MM.1S (cell line): ENCODE measurements at regions not wholly inside any gene's neighbourhood (a gene's known extent, or its start where the extent isn't known, plus 50 kb on each side); places are given as distances from the start of the nearest gene placed in this dataset.

Experiments
- DNase-seq: peaks from one replicate; pipeline ENCODE4 v3.0.0-alpha.2; 2015
- H2AFZ ChIP-seq: fragments of 300-600 bp; sonication (generic); 2 replicates; pipeline ENCODE4 v1.6.0; 2016; ENCODE audit warnings: antibody characterized with exemption, low read length
- H3F3A ChIP-seq: fragments of 300-600 bp; sonication (generic); 2 replicates; pipeline ENCODE4 v1.6.1; 2016; ENCODE audit warnings: mild to moderate bottlenecking, antibody characterized with exemption, low read length, moderate library complexity, mixed read lengths; ENCODE audit not compliant: insufficient read depth
- H3K27ac ChIP-seq: fragments of 300-600 bp; sonication (generic); 2 replicates; pipeline ENCODE4 v1.5.1; 2016; ENCODE audit warnings: mild to moderate bottlenecking, low read length
- H3K27me3 ChIP-seq: fragments of 300-600 bp; sonication (generic); replicated peaks from 2 replicates; pipeline ENCODE4 v1.6.0; 2016; ENCODE audit warnings: low read length; ENCODE audit not compliant: insufficient read depth
- H3K36me3 ChIP-seq: fragments of 300-600 bp; sonication (generic); replicated peaks from 2 replicates; pipeline ENCODE4 v1.6.1; 2016; ENCODE audit warnings: mild to moderate bottlenecking, low read length, mixed read lengths; ENCODE audit not compliant: insufficient read depth
- H3K4me1 ChIP-seq: fragments of 300-600 bp; sonication (generic); 2 replicates; pipeline ENCODE4 v1.6.1; 2016; ENCODE audit warnings: low read length, mixed read lengths
- H3K4me2 ChIP-seq: fragments of 300-600 bp; sonication (generic); 2 replicates; pipeline ENCODE4 v1.6.0; 2016; ENCODE audit warnings: low read depth, low read length
- H3K4me3 ChIP-seq: fragments of 300-600 bp; sonication (generic); 2 replicates; pipeline ENCODE4 v1.5.1; 2016; ENCODE audit warnings: low read length, mixed read lengths
- H3K79me2 ChIP-seq: fragments of 300-600 bp; sonication (generic); 2 replicates; pipeline ENCODE4 v1.6.1; 2016; ENCODE audit warnings: mixed run types, low read length, mixed read lengths
- H3K9ac ChIP-seq: fragments of 300-600 bp; sonication (generic); 2 replicates; pipeline ENCODE4 v1.6.1; 2016; ENCODE audit warnings: low read length, mixed read lengths
- H3K9me2 ChIP-seq: fragments of 300-600 bp; sonication (generic); replicated peaks from 2 replicates; pipeline ENCODE4 v1.6.1; 2016; ENCODE audit warnings: mild to moderate bottlenecking, low read length, mixed read lengths; ENCODE audit not compliant: insufficient read depth
- H3K9me3 ChIP-seq: fragments of 300-600 bp; sonication (generic); replicated peaks from 2 replicates; pipeline ENCODE4 v1.6.1; 2016; ENCODE audit warnings: mild to moderate bottlenecking, low read length, mixed read lengths; ENCODE audit not compliant: insufficient read depth
- H4K20me1 ChIP-seq: fragments of 300-600 bp; sonication (generic); 2 replicates; pipeline ENCODE4 v1.6.1; 2016; ENCODE audit warnings: mild to moderate bottlenecking, low read length, moderate library complexity, mixed read lengths; ENCODE audit not compliant: insufficient read depth
- EZH2 ChIP-seq: fragments of 300-600 bp; sonication (generic); optimal IDR thresholded peaks from 2 replicates; pipeline ENCODE3; 2017; ENCODE audit warnings: low read depth, mild to moderate bottlenecking, antibody characterized with exemption, low read length, mixed read lengths
- EZH2phosphoT487 ChIP-seq: fragments of 300-600 bp; sonication (generic); IDR thresholded peaks from 2 replicates; pipeline ENCODE4 v1.6.1; 2018; ENCODE audit warnings: antibody characterized with exemption, low read length
- TF ChIP-seq, protein P1 (sequence below): fragments of 300-600 bp; sonication (generic); IDR thresholded peaks from 2 replicates; pipeline ENCODE4 v1.5.1; 2016; ENCODE audit warnings: antibody characterized with exemption, low read length, mixed read lengths

GRCh38 chr4:32349026-32349425, 1628.9 kb downstream of the PCDH7 start:
- H3K4me1 ChIP-seq, result no peaks in the 10 kb centered on the region
- H3K9me2 ChIP-seq, result no peaks in the 10 kb centered on the region
- no peak overlapping the region for H3K4me2 ChIP-seq
- no peak overlapping the region for H3K27ac ChIP-seq
- H3K9me3 ChIP-seq, result no peaks in the 10 kb centered on the region
- DNase-seq, result no peak
- no peaks in the 10 kb centered on the region for H3K36me3 ChIP-seq
- no peak overlapping the region for H3K4me3 ChIP-seq
- H3K79me2 ChIP-seq, result no peaks in the 10 kb centered on the region
- TF ChIP-seq EZH2phosphoT487, result no peak
- TF ChIP-seq, protein P1, sequence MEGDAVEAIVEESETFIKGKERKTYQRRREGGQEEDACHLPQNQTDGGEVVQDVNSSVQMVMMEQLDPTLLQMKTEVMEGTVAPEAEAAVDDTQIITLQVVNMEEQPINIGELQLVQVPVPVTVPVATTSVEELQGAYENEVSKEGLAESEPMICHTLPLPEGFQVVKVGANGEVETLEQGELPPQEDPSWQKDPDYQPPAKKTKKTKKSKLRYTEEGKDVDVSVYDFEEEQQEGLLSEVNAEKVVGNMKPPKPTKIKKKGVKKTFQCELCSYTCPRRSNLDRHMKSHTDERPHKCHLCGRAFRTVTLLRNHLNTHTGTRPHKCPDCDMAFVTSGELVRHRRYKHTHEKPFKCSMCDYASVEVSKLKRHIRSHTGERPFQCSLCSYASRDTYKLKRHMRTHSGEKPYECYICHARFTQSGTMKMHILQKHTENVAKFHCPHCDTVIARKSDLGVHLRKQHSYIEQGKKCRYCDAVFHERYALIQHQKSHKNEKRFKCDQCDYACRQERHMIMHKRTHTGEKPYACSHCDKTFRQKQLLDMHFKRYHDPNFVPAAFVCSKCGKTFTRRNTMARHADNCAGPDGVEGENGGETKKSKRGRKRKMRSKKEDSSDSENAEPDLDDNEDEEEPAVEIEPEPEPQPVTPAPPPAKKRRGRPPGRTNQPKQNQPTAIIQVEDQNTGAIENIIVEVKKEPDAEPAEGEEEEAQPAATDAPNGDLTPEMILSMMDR, result no peak
- TF ChIP-seq EZH2, result no peak
- H2AFZ ChIP-seq, result no peak overlapping the region
- no peaks in the 10 kb centered on the region for H3K27me3 ChIP-seq
- no peaks in the 10 kb centered on the region for H3F3A ChIP-seq
- H3K9ac ChIP-seq, result no peak overlapping the region
- H4K20me1 ChIP-seq, result no peaks in the 10 kb centered on the region

GRCh38 chr4:32374206-32374605, 1654.0 kb downstream of the PCDH7 start:
- H4K20me1 ChIP-seq, result no peaks in the 10 kb centered on the region
- H3K36me3 ChIP-seq, result no peaks in the 10 kb centered on the region
- H3K27me3 ChIP-seq, result no peaks in the 10 kb centered on the region
- no peak overlapping the region for H3K4me2 ChIP-seq
- no peaks in the 10 kb centered on the region for H3K9me3 ChIP-seq
- H3K9ac ChIP-seq, result no peak overlapping the region
- no peaks in the 10 kb centered on the region for H3F3A ChIP-seq
- no peak overlapping the region for H2AFZ ChIP-seq
- H3K27ac ChIP-seq, result no peak overlapping the region
- no peak for TF ChIP-seq EZH2
- TF ChIP-seq EZH2phosphoT487, result no peak
- TF ChIP-seq, protein P1, result no peak
- no peaks in the 10 kb centered on the region for H3K79me2 ChIP-seq
- no peak for DNase-seq
- no peak overlapping the region for H3K4me3 ChIP-seq
- no peaks in the 10 kb centered on the region for H3K9me2 ChIP-seq
- H3K4me1 ChIP-seq, result no peaks in the 10 kb centered on the region

GRCh38 chr4:32393806-32394205, 1673.6 kb downstream of the PCDH7 start:
- H3K4me2 ChIP-seq, result no peak overlapping the region
- H3K27ac ChIP-seq, result no peak overlapping the region
- no peaks in the 10 kb centered on the region for H4K20me1 ChIP-seq
- TF ChIP-seq, protein P1, result no peak
- TF ChIP-seq EZH2 (no peak), EZH2phosphoT487 (no peak)
- no peak overlapping the region for H2AFZ ChIP-seq
- H3K79me2 ChIP-seq, result no peaks in the 10 kb centered on the region
- H3K9me2 ChIP-seq, result no peaks in the 10 kb centered on the region
- no peaks in the 10 kb centered on the region for H3F3A ChIP-seq
- H3K36me3 ChIP-seq, result no peaks in the 10 kb centered on the region
- H3K27me3 ChIP-seq, result no peaks in the 10 kb centered on the region
- H3K4me1 ChIP-seq, result no peaks in the 10 kb centered on the region
- no peaks in the 10 kb centered on the region for H3K9me3 ChIP-seq
- no peak overlapping the region for H3K9ac ChIP-seq
- DNase-seq, result no peak
- no peak overlapping the region for H3K4me3 ChIP-seq
